ENCODE measurements at regions not wholly inside any gene's neighbourhood (a gene's known extent, or its start where the extent isn't known, plus 50 kb on each side); places are given as distances from the start of the nearest gene placed in this dataset.

DNA sequence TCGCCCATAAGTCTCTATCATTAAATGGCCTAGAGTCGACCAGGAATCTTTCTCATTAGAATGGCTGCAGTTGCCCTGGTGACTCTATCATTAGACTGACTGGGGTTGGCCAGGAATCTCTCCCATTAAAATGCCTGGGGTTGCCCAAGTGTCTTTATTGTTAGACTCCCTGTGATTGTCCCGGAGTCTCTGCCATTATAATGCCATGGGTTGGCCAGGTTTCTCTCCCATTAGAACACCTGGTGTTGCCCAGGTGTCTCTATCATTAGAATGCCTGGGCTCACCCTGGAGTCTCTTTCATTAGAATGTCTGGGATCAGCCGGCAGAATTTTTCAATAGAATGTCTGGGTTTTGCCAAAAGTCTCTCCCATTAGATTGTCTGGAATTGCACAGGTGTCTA is 1459.3 kb downstream of the UQCRFS1 start:
- TF ChIP-seq POLR2A (IDR thresholded peaks at IDR 0.05) (no peak), CTCF (IDR thresholded peaks at IDR 0.05) (no peak), POLR2AphosphoS5 (IDR thresholded peaks at IDR 0.05) (no peak)
